GM12878 (cell line): ENCODE measurements at regions not wholly inside any gene's neighbourhood (a gene's known extent, or its start where the extent isn't known, plus 50 kb on each side); places are given as distances from the start of the nearest gene placed in this dataset.

ENCODE experiments used
- ATAC-seq: fragments of 200-7000 bp; cut with Tn5 transposase; 3 replicates; pipeline ENCODE4 v1.9.1; 2020; ENCODE audit warnings: mild to moderate bottlenecking, moderate library complexity
- BruUV-seq: library from RNA; stranded (reverse); fragments of 400-500 nt; replicated peaks from 2 replicates; lab custom pipeline; 2021; lab: Mats Ljungman, UMichigan
- CTCF ChIA-PET: fragments of 300-600 bp; sonication (Branson Sonifier 250); formaldehyde crosslinking; extraction: SDS; loops from one replicate; lab custom pipeline; 2021; ENCODE audit warnings: inconsistent platforms; lab: Yijun Ruan, JAX
- POLR2A ChIA-PET: fragments of 350-600 bp; formaldehyde crosslinking; extraction: SDS; loops from one replicate; lab custom pipeline; 2021; ENCODE audit warnings: inconsistent platforms; lab: Charles Lee
- RAD21 ChIA-PET: fragments of 300-600 bp; sonication (Branson Sonifier 250); formaldehyde crosslinking; loops from one replicate; lab custom pipeline; 2023; ENCODE audit warnings: antibody characterized with exemption; ENCODE audit not compliant: unreplicated experiment; lab: Charles Lee
- SMC1A ChIA-PET: fragments of 300-600 bp; sonication (Branson Sonifier 250); formaldehyde crosslinking; loops from one replicate; lab custom pipeline; 2023; ENCODE audit not compliant: unreplicated experiment, uncharacterized antibody; lab: Charles Lee
- DNase-seq: peaks from one replicate; pipeline ENCODE4 v3.0.0-alpha.2; 2011; ENCODE audit warnings: low read depth, low spot score
- FAIRE-seq: peaks from 3 replicates; lab custom pipeline; 2011; peaks lifted over from hg19 to GRCh38; lab: Jason Lieb, UNC
- H2AFZ ChIP-seq: 2 replicates; pipeline ENCODE4 v1.6.0; 2011; ENCODE audit warnings: low read depth, low read length, control low read depth; ENCODE audit not compliant: control insufficient read depth
- H3K27ac ChIP-seq: 2 replicates; pipeline ENCODE4 v1.5.1; 2011; ENCODE audit warnings: control low read depth; ENCODE audit not compliant: control insufficient read depth, insufficient read depth
- H3K27me3 ChIP-seq, 2 experiments: replicated peaks in 1 of 2; 2 replicates each; pipeline versions ENCODE4 v1.6.0 to v1.6.1; 2011; ENCODE audit warnings: low read length in 1 of 2; ENCODE audit not compliant: control insufficient read depth in 2 of 2, insufficient read depth in 2 of 2
- H3K36me3 ChIP-seq, 2 experiments: 2 replicates each; pipeline ENCODE4 v1.5.1; 2011; ENCODE audit warnings: low read length in 1 of 2; ENCODE audit not compliant: control insufficient read depth in 2 of 2, insufficient read depth in 2 of 2
- H3K4me1 ChIP-seq: 2 replicates; pipeline ENCODE4 v1.6.1; 2011; ENCODE audit warnings: mild to moderate bottlenecking, low read length, moderate library complexity, mixed read lengths; ENCODE audit not compliant: control insufficient read depth, insufficient read depth
- H3K4me2 ChIP-seq: 2 replicates; pipeline ENCODE4 v1.6.0; 2011; ENCODE audit warnings: control low read depth; ENCODE audit not compliant: control insufficient read depth, insufficient read depth
- H3K4me3 ChIP-seq: fragments of 200-600 bp; sonication (generic); 2 replicates; pipeline ENCODE4 v1.5.1; 2016
- H3K79me2 ChIP-seq: 2 replicates; pipeline ENCODE4 v1.6.0; 2011; ENCODE audit warnings: low read length; ENCODE audit not compliant: control insufficient read depth, insufficient read depth
- H3K9ac ChIP-seq: 2 replicates; pipeline ENCODE4 v1.8.0; 2011; ENCODE audit warnings: low read length, control low read depth, mixed read lengths; ENCODE audit not compliant: control insufficient read depth, insufficient read depth
- H3K9me3 ChIP-seq: replicated peaks from 3 replicates; pipeline ENCODE4 v1.5.1; 2011; ENCODE audit warnings: mild to moderate bottlenecking, low read length; ENCODE audit not compliant: control insufficient read depth, insufficient read depth
- H4K20me1 ChIP-seq: 2 replicates; pipeline ENCODE4 v1.6.0; 2011; ENCODE audit not compliant: control insufficient read depth, insufficient read depth
- EP300 ChIP-seq, 2 experiments: fragments of 150-350 bp in 1 of 2; IDR thresholded peaks; 2 replicates each; pipeline ENCODE4 v1.6.1; 2011 to 2012; ENCODE audit warnings: low read depth in 2 of 2, low read length in 2 of 2, borderline replicate concordance in 1 of 2, improper control_type of control experiment in 1 of 2, inconsistent platforms in 1 of 2; ENCODE audit not compliant: control insufficient read depth in 1 of 2
- LARP7 ChIP-seq: fragments of 450-650 bp; IDR thresholded peaks from 2 replicates; pipeline ENCODE4 v1.6.1; 2017; ENCODE audit warnings: mild to moderate bottlenecking
- NR2F1 ChIP-seq: fragments of 450-650 bp; conservative IDR thresholded peaks from 2 replicates; pipeline ENCODE4 v1.6.1; 2017; ENCODE audit warnings: mild to moderate bottlenecking
- RCOR1 ChIP-seq: conservative IDR thresholded peaks from 2 replicates; pipeline ENCODE4 v1.6.1; 2012; ENCODE audit warnings: low read depth, low read length, improper control_type of control experiment
- SRF ChIP-seq, 2 experiments: IDR thresholded peaks; 2 replicates each; pipeline ENCODE4 v1.6.1; 2011; ENCODE audit warnings: low read depth in 2 of 2, low read length in 2 of 2, mild to moderate bottlenecking in 1 of 2, moderate library complexity in 1 of 2
- TCF12 ChIP-seq: IDR thresholded peaks from 2 replicates; pipeline ENCODE4 v1.6.1; 2011; ENCODE audit warnings: low read depth, mild to moderate bottlenecking, low read length
- ZSCAN29 ChIP-seq: fragments of 450-650 bp; IDR thresholded peaks from 2 replicates; pipeline ENCODE4 v1.6.1; 2017; ENCODE audit warnings: mild to moderate bottlenecking, moderate library complexity
- ZZZ3 ChIP-seq: IDR thresholded peaks from 2 replicates; pipeline ENCODE4 v1.6.1; 2011; ENCODE audit warnings: low read depth; ENCODE audit not compliant: control insufficient read depth, insufficient read length
- WGBS: methylation state at CpG from one replicate; pipeline ENCODE4 v1.1.6; 2016; ENCODE audit warnings: low lambda C conversion rate; ENCODE audit not compliant: insufficient replicate concordance, insufficient coverage; ENCODE audit errors: missing lambda C conversion rate; 5-methylcytosine and 5-hydroxymethylcytosine counted together
- in situ Hi-C: fragments of 300-500 bp; cut with MboI; formaldehyde crosslinking; loops from 9 replicates; pipeline ENCODE4 v1.14.3; 2018; ENCODE audit warnings: mixed read lengths
- intact Hi-C: fragments of 100-400 bp; cut with micrococcal nuclease; formaldehyde crosslinking; loops from one replicate; pipeline ENCODE4 v1.14.2; 2022; ENCODE audit not compliant: unreplicated experiment
- TF ChIP-seq, protein P1 (sequence below), 3 experiments: IDR thresholded peaks in 2 of 3; conservative IDR thresholded peaks in 1 of 3; 2 replicates each; pipeline ENCODE4 v1.5.1; 2011; ENCODE audit warnings: low read depth in 3 of 3, low read length in 3 of 3, mild to moderate bottlenecking in 3 of 3, control low read depth in 2 of 3, moderate library complexity in 2 of 3, inconsistent platforms in 1 of 3, mixed read lengths in 1 of 3; ENCODE audit not compliant: control insufficient read depth in 2 of 3, insufficient read depth in 1 of 3; ENCODE audit errors: extremely low read depth in 1 of 3
- TF ChIP-seq, protein P2 (sequence below): fragments of 450-650 bp; IDR thresholded peaks from 2 replicates; pipeline ENCODE4 v1.6.1; 2017; ENCODE audit warnings: mild to moderate bottlenecking

DNA sequence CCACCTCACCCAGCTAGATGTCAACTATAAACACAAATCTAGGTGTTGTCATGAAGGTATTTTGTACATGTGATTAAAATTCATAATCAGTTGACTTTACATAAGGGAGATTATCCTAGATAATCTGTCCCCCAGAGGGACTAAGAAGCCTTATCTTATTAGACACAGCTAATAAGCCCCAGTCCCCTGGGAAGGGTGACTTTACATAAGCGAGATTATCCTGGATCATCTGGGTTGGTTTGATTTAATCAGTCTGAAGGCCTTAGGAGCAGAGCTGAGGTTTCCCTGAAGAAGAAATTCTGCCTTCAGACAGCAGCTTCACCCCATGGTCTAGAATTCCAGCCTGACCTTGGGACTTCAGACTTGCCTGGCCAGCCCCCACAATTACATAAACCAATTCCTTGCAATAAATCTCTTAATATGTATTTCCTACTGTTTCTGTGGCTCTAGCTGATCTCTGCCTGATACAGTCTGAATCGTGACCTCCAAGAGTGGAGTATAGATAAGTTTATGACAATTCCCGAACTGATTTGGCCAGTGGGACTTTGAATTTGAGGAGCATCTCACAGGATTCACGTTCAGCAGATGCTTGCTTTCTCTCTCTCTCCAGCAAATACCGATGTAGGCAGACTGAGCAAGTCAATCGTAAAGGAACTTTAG, 66.5 kb downstream of the MRPL46 start:
- Histone ChIP-seq H4K20me1 (no peaks in the 10 kb centered on the region), H2AFZ (no peak overlapping the region), H3K4me2 (no peak overlapping the region), H3K4me3 (no peak overlapping the region), H3K9me3 (no peaks in the 10 kb centered on the region), H3K79me2 (no peaks in the 10 kb centered on the region), H3K36me3 (no peaks in the 10 kb centered on the region), H3K27ac (no peak overlapping the region), H3K4me1 (no peaks in the 10 kb centered on the region), H3K27me3 (peaks cover 2 to 3% of the 10 kb centered on the region in 2 experiments; a peak in 1 of 4 replicates), H3K9ac (no peak overlapping the region)
- no peak for FAIRE-seq
- CTCF ChIA-PET = no interaction called here
- RAD21 ChIA-PET = no interaction called here
- SMC1A ChIA-PET = no interaction called here
- WGBS = under 1% methylated on average over 6 of the region's 6 CpGs
- POLR2A ChIA-PET = no interaction called here
- DNase-seq = no peak
- TF ChIP-seq NR2F1 = no peak
- no peak for TF ChIP-seq ZZZ3
- no peak for TF ChIP-seq ZSCAN29
- TF ChIP-seq RCOR1 = no peak
- no peak for TF ChIP-seq EP300 (IDR thresholded peaks at IDR 0.05; ENCODE audit: borderline replicate concordance in 1 of 2, control insufficient read depth in 1 of 2, low read depth in 2 of 2, low read length in 2 of 2)
- no peak for TF ChIP-seq TCF12
- TF ChIP-seq, protein P1, sequence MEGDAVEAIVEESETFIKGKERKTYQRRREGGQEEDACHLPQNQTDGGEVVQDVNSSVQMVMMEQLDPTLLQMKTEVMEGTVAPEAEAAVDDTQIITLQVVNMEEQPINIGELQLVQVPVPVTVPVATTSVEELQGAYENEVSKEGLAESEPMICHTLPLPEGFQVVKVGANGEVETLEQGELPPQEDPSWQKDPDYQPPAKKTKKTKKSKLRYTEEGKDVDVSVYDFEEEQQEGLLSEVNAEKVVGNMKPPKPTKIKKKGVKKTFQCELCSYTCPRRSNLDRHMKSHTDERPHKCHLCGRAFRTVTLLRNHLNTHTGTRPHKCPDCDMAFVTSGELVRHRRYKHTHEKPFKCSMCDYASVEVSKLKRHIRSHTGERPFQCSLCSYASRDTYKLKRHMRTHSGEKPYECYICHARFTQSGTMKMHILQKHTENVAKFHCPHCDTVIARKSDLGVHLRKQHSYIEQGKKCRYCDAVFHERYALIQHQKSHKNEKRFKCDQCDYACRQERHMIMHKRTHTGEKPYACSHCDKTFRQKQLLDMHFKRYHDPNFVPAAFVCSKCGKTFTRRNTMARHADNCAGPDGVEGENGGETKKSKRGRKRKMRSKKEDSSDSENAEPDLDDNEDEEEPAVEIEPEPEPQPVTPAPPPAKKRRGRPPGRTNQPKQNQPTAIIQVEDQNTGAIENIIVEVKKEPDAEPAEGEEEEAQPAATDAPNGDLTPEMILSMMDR (IDR thresholded peaks at IDR 0.05 in 2 of 3, conservative IDR thresholded peaks at IDR 0.05 in 1 of 3; ENCODE audit: control insufficient read depth in 2 of 3, extremely low read depth in 1 of 3, insufficient read depth in 1 of 3, low read depth in 3 of 3, low read length in 3 of 3) = no peak
- TF ChIP-seq SRF (IDR thresholded peaks at IDR 0.05; ENCODE audit: low read depth in 2 of 2, low read length in 2 of 2) = no peak
- TF ChIP-seq, protein P2, sequence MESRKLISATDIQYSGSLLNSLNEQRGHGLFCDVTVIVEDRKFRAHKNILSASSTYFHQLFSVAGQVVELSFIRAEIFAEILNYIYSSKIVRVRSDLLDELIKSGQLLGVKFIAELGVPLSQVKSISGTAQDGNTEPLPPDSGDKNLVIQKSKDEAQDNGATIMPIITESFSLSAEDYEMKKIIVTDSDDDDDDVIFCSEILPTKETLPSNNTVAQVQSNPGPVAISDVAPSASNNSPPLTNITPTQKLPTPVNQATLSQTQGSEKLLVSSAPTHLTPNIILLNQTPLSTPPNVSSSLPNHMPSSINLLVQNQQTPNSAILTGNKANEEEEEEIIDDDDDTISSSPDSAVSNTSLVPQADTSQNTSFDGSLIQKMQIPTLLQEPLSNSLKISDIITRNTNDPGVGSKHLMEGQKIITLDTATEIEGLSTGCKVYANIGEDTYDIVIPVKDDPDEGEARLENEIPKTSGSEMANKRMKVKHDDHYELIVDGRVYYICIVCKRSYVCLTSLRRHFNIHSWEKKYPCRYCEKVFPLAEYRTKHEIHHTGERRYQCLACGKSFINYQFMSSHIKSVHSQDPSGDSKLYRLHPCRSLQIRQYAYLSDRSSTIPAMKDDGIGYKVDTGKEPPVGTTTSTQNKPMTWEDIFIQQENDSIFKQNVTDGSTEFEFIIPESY = no peak
- no peak for TF ChIP-seq LARP7
- in situ Hi-C loops (no loop called here), intact Hi-C loops (no loop called here)
- no TSS peak for BruUV-seq
- no peak for ATAC-seq
